HG03439 (cell line): ENCODE measurements at regions not wholly inside any gene's neighbourhood (a gene's known extent, or its start where the extent isn't known, plus 50 kb on each side); places are given as distances from the start of the nearest gene placed in this dataset.

ENCODE experiments used
- ATAC-seq: cut with Tn5 transposase; IDR thresholded peaks from one replicate; pipeline ENCODE4 v1.9.1; 2021; ENCODE audit warnings: mild to moderate bottlenecking, moderate library complexity; ENCODE audit not compliant: unreplicated experiment

DNA sequence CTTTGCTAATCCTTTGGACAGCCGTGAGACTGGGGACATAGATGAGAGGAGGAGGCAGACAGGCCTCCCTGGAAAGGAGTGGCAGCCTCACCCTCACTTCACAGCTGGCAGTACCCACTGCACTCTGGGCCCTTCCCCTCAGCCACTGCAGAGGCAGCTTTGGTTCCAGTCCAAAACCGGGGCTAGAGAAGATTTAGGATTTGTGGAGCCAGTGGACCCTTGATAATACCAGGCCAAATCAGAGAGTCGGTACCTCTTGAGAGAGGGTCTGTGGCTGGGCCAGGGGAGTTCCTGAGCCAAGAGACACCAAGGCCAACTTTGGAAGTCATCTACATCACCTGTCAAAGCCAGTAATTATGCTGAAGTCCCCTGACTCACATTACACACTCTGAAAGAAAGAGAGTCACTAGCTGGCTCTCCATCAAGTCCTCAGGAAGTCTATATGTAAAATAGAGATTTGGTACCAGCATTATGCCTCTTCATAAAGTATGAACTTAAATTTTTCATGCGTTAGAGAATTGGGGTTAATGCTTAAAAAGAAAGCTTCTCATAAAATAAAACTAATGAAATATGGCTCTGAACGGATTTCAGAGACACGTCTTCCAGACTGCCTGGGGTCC, 244.1 kb upstream of the SEMA6D start:
- no peak for ATAC-seq

DNA sequence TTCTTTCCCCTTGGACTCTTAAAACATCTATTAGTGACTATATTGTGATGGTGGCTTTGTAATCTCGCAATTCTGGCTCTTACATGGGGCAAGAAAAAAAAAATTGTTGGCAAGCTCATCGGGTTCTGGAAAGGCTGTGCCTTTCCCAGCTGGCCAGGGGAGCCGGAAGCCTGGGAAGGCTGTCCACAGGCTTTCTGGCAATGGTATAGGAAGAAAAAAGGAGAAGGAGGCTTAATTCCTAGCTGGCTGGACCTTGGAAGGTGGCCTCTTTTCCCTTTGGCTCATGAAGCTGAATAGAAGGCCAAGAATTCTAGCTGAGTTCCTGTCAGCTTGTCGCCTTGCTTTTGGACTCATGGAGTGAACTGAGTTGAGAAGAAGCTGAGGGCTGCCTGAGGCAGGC, 243.5 kb upstream of the SEMA6D start:
- ATAC-seq: no peak

DNA sequence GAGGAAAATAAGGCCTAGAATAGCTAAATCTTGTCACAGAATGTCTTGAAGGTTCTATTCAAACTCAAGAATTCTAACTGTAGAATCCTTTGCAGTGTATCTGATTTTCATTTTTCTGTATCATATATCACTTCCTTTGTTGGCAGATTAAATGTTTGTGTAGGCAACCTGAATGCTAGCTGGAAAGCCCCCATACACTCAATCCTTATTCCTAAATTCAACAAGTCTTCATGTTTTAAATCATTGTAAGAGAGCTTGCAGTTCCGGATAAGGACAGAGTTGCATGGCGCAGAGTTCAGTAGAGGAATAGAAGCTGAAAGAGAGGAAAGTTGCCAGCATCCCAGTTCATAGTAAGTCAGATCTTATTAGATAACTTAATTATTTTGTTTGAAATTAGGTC, 242.0 kb upstream of the SEMA6D start:
- ATAC-seq: no peak

DNA sequence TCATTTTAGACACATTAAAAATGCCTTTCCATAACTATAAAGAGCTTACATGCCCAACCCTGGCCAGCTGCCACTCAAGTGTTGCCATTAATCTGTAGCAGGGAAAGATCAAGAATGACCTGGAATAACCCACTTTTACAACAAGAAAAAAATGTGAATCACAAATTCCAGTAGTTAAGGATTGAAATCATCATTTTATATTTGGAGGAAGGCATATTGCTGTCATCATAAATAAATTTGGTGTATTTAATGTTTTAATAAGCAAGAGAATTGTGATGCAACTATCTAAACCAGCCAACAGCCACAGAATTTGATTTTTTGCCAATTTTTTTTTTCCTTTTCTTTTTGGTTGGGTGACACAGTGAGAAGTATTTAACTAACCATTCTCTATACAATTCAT, 240.0 kb upstream of the SEMA6D start:
- no peak for ATAC-seq

DNA sequence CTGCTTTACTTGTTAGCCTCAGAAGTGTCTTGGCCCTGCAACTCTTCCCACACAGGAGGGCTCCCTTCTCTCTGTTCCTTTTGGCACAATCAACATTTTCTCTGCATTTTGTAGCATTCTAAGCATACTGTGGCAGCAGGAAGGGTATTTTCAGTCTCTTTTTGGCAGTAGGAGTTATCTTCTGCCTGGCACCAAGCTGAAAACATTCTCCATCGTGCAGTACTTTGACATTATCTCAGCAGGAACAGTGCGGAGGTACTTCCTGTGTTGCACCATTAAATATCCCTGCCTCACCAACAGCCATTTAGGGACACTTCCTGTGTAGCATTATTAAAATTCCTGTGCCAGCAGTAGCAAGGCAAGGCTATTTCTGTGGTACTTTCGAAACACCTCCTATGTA, 233.2 kb upstream of the SEMA6D start:
- no peak for ATAC-seq

DNA sequence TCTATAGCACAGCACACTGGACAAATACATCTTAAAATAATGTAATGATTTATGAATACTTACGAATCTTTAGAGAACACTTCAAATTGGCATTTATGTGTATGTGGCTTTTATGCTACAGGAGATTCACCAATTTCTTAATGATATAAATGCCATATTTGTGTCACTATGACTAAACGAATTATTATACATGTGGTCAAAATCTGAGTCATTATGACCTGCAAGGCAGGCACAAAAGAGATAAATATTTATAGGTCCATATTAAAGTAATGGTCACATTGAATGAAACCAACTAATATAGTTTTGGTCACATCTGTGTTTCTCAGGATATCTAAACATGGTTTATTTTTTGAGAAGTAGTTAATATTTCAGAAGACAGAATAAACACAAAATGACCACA, 232.3 kb upstream of the SEMA6D start:
- ATAC-seq: no peak

DNA sequence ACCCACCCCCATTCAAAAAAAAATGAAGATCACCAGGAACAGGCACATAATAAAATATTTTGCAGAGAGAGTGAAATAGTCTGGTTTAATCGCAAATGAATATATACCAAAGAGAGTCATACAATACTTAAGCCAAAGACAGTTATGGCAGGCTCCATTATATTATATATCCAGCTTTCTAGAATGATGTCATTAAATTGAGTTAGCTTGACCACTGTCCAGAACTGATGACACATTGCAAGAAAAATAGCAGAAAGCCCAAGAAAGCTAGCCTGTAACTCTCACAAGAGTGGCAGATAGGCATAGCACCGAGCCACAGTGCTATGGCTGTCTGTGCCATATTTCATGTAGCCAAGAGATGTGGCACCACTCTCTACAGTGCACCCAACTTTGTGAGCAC, 231.9 kb upstream of the SEMA6D start:
- ATAC-seq: no peak

DNA sequence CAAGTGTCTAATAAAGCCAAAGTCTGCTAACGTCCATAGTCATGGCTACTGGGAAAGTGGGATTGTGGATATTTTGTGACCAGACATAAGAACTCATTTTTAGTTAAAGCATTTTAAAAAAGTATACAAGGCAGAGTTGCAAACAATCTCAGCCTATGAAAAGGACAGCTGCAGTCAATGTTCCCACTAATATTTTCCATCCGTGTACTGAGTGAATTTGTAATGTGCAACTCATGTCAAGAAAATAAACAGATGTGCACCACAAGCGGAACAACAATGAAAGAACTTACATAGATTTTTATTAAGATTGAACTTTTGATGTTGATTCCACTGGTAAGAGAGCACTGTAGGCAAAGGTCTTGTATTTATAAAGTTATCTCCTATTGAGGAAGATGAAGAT, 231.3 kb upstream of the SEMA6D start:
- no peak for ATAC-seq

DNA sequence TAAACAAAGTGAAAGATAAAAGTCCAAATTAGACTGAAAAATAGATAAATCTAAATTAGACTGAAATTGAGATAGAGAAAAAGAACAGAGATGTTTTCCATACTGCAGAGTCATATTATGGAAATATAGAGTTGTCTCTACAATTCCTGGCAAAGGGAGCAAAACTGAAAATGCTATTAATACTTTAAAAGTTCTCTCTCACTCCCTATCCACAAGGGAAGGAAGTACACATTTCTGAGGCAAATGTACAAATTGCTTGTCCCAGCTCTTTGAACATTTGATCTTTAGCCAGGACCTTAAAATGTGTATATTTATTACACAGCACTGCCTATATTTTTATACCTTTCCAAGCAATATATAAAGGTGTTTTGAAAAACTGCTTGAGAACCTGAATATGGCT, 225.1 kb upstream of the SEMA6D start:
- no peak for ATAC-seq

DNA sequence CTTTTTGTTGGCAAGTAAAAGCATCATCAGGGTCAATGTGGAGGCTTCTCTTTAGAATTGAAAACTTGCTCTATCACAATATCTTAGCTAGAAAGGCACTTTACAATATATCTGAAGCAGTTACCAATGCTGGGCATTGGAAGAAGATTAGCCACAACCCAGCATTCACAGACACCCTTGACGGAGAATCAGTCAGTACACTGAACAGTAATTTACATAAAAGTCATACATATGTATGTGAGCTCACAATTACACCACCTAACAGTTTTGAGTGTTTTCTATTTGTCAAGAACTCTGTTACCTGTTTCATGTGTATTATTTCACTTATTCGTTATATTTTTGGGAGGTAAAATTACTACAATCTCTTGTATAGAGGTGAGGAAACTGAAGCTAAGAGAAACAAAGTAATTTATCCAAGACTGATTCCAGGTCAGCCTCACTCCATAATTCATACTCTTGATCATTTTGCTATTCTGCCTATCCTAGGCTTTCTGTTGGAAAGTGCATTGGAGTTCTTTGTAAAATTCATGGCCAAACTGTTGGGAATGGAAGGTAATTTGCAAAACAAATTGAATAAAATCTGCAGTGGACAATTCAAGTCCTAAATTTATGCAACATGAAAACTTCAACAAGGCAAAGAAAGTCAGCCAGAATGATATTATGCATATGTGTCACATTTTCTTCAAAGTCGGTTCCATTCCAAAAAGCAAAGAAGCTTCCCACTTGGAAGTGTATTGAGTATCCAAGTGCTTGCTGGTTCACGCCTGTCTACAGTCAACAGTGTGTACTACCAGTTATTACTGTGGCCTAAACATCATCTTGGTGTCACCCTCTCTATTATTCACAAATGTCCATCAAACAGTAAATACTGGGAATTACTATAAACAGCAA, 223.7 kb upstream of the SEMA6D start:
- no peak for ATAC-seq

DNA sequence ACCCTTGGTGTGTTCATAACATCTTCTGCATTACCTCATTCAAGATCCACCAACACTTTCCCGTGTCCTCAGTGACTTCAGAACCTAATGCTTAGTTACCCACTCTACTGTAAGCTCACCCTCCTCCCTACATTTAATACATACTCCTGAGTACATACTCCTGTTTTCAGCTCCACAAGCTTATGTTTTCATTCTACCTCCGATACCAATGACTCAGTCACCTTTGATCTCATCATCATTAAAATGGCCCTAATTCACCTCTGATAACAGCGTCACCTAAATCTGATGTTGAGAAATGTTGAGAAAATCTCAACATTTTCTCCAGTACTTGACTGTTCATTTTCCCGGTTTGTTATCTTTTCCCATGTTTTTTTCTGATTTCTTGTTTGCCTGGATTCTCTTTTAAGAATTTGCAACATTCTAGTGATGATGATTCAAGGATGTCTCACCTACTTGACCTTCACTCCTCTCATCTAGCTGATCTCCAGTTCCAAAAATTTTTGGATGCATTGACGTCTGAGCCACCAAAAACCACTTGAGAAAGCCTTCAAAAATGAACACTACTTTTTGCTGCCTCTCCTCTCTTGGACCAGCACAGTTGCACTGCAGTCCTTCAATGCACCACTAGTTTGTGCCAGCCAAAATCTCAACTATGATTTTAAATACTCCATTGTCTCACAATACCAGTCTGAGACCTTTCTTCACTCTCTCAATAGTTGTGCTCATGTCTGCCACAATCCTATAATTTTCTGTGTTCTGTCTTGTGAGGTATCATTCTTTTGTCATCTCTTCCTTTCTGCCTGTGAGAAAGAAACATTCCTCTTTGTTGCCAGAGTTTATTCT, 220.7 kb upstream of the SEMA6D start:
- ATAC-seq: no peak

DNA sequence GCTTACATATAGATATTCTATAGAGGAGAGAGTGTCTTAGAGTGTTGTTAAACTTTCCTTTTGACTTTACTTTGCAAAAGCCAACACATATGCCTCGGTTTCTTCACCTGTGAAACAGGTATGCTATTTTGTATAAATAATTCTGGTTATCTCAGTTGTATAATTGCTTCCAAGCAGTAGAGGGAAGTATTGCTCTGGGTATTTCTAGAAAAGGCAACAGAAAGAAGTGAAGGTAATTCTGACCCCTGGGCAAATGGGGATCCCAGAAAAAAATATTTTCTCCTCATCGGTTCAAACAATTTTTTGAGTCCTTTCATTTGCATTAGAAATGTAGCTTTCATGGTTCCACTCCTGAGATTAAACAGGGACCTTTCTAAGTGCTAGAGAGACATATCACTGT, 216.5 kb upstream of the SEMA6D start:
- ATAC-seq: no peak

DNA sequence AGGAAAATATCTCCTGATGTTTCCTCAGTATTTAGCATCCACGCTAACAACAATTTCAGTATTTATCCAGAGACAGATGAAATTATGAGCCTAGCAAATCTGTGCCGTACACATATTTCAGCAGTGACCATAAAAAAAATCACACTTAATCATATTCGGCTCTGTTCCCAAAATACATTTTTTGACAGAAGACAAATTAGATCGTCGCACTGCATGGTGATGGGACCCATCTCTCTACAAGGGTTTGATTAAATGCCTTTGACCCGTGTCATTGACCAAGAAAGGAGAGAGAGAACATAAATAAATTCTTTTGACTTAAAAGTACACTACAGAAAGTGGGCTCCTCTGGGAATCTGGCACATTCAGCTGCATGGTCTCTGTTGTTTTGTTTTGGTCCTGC, 215.3 kb upstream of the SEMA6D start:
- no peak for ATAC-seq

DNA sequence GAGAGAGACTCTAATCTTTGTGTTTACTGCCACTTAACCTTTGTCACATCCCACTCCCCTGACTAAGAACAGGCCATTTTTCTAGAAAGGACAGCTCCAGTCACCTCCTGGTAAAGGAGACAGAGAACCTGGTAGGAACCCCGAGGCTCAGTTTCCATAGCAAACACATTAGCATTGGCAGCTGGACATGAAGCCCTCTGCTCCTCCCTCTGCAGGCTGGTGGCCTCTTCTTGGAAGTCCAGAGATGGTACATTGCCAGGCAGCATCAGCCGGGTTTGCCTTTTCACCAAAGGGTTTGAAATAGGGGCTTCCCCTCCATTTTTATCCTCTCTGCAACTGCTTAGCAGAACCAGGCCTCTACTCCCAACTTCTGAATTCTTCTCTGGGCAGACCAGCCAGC, 213.4 kb upstream of the SEMA6D start:
- no peak for ATAC-seq

DNA sequence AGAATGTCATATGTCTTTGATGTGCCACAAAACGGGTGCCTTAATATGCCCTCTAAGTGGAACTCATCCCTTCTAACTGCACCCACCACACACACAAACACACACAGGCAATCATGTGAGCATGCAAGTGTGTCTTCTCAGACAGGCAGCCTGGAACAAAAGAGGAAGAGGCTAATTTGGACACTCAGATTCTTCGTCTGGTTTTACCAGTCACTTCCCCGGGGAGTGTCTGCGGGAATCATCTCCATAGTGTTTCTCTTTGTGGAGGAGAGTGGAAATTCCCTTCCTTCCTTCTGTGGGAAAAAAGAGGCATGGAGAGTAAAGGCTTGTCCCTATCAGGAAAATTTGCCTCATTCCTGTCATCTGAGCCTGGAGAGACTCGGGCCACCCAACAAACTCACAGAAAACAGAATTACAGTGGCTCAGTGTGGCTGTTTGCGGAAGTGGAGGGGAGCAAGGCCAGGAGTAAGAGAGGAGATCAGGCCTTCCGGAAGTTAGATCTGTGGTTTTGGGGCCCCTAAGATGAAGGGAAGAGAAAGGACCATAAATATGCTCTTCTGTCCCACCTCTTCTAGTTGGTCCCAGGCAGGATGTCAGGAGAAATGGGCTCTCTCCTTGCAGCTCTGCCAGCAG, 212.6 kb upstream of the SEMA6D start:
- ATAC-seq: no peak

DNA sequence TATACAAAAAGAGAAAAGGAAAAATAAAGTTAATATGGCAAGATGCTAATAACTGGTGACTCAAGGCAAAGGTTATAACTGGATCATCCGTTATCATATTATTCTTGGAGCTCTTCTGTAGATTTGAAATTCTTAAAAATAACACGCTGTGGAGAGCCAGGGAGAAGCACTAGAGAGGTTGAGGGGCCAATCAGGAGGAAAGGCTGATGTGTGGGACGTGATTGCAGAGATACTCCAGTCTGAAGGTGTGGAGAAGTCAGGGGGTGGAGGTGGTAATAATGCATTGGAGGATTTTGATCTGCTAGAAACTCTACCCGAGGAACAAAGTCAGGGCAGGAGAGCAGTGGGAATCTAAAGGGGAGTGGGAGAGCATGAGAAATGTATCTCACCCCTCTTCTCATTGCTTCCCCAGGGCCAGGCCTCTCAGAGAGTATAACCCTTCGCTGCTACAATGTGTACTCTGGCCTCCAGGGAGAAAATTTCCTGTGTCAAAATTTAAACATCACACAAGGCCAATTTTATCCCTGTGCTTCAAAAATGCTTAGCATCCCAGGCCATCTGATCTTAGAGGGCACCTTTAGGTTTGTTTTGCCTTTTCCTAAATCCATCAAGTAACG, 211.5 kb upstream of the SEMA6D start:
- no peak for ATAC-seq

DNA sequence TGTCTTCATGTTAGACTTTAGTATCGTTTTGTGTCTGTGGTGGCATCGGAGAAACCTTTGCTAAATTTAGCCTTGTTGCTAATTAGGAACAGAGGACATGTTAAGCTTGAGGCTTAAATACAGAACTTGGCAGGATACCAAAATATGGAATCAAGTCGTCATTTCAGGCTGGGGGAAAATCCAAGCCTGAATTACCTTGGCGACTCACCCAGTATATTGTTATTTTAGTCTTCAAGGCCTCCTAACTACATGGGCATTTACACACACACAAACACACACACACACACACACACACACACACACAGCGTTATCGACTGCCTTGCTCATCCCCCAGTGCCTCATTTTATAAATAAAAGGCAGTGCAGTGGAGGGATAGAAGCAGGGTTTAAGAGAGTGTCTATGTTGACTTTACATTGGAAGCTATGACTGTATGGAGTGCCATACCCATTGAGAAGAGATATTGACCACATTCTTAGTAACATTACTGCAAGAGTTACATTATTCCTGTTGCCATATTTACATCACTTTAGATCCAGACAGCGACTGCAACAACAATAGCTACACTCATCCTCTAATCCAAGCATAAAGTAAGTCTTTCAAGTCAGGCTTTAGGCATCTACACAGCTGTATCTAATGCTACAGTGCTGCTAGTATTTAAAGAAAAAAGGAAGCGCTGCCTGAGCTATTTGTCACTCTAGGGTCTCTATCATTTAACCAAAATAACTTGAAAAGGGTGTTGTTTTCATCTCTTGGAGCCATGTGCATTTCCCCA, 210.8 kb upstream of the SEMA6D start:
- no peak for ATAC-seq

DNA sequence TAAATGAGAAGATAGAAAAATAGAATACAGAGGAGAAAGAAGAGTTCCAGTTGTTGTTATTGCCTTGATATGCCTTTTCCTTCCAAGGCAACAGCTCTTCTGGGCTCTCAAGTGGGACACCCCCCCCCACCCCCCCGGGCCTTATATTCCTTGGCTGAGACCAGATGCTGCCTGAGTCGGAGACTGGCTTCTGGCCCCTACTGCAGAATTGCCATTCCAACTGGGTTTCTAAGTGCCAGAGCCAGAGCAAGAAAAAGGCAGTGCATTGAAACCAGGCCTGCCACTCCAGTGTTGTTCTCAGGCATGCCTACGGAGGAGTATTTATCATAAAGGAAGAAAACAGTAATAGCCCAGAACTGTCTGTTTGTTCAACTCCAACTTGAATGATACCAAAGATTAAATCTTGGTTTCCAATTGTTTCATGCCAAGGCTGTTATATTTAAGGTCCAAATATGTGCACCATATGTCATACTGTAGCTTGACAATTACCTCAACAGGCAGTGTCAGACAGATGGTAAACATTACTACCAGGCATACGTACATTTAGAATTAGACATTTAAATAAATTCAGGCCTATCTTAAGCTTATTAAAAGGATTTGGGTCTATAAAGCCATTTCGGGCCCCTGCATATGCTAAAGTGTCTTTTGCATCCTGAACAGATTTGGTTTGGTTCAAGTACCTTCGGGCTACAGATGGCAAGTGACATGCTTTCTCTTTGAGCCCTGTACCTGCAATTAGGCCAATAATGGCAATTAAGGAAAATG, 209.9 kb upstream of the SEMA6D start:
- ATAC-seq: no peak

DNA sequence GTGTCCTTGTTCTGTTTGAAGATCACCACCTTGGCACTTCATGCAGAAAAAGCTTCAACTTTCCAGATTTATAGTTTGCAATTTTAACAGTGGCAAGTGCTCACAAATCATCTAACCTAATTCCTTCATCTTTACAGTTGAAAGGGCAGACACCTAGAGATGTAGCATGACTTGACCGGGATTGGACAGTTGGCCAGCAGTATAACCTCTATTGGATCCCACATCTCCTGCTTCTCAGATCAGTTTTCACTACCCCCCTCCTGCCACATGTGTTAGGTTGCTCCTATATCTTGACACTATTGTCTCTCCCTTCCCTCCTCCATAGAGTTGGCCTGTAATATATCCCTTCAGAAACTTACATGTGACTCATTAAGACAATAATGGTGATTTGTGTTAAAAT, 206.0 kb upstream of the SEMA6D start:
- ATAC-seq: no peak
